ENCODE measurements at regions not wholly inside any gene's neighbourhood (a gene's known extent, or its start where the extent isn't known, plus 50 kb on each side); places are given as distances from the start of the nearest gene placed in this dataset.

- Histone ChIP-seq H3K4me1 (ENCODE audit: control insufficient read depth, extremely low read depth, insufficient read depth, low read length) (peaks cover 6% of the 10 kb centered on the region), H3K36me3 (ENCODE audit: control insufficient read depth, insufficient read depth, low read length) (no peaks in the 10 kb centered on the region), H3K27me3 (ENCODE audit: control insufficient read depth, insufficient read depth, low read length) (peaks cover 5% of the 10 kb centered on the region), H4K20me1 (ENCODE audit: control insufficient read depth, extremely low read depth, insufficient read depth, low read length) (no peaks in the 10 kb centered on the region), H3K4me3 (replicated peaks in 1 of 4; ENCODE audit: control extremely low read depth in 1 of 4, insufficient read depth in 1 of 4, low read depth in 3 of 4, low read length in 4 of 4) (no peak overlapping the region), H3K9me3 (ENCODE audit: control insufficient read depth, insufficient read depth, low read depth, low read length) (no peaks in the 10 kb centered on the region), H3K27ac (ENCODE audit: insufficient read depth, low read length) (no peak overlapping the region), H3K4me2 (ENCODE audit: extremely low read depth, insufficient read depth, low read length) (no peak overlapping the region), H2AFZ (ENCODE audit: low read length) (no peak overlapping the region), H3K9ac (ENCODE audit: insufficient read depth, low read length) (no peak overlapping the region), H3K79me2 (ENCODE audit: control insufficient read depth, insufficient read depth, low read length) (no peaks in the 10 kb centered on the region)
- no peak for TF ChIP-seq EZH2 (IDR thresholded peaks at IDR 0.05; ENCODE audit: low read length, missing control alignments)
- no peak for TF ChIP-seq CTCF (conservative IDR thresholded peaks at IDR 0.05 in 1 of 2, IDR thresholded peaks at IDR 0.05 in 1 of 2; ENCODE audit: low read depth in 1 of 2, low read length in 2 of 2)
- DNase-seq (ENCODE audit: low read depth in 2 of 2), result no peak
These were observed 136.0 kb downstream of the DDX1 start for GRCh38 chr2:15727396-15728244.

- Histone ChIP-seq H3K4me3 (replicated peaks in 1 of 4; ENCODE audit: control extremely low read depth in 1 of 4, insufficient read depth in 1 of 4, low read depth in 3 of 4, low read length in 4 of 4) (no peak overlapping the region), H3K4me1 (ENCODE audit: control insufficient read depth, extremely low read depth, insufficient read depth, low read length) (peaks cover 6% of the 10 kb centered on the region), H3K9ac (ENCODE audit: insufficient read depth, low read length) (no peak overlapping the region), H3K27ac (ENCODE audit: insufficient read depth, low read length) (no peak overlapping the region), H2AFZ (ENCODE audit: low read length) (no peak overlapping the region), H3K36me3 (ENCODE audit: control insufficient read depth, insufficient read depth, low read length) (no peaks in the 10 kb centered on the region), H3K27me3 (ENCODE audit: control insufficient read depth, insufficient read depth, low read length) (peaks cover 5% of the 10 kb centered on the region), H3K4me2 (ENCODE audit: extremely low read depth, insufficient read depth, low read length) (no peak overlapping the region), H3K79me2 (ENCODE audit: control insufficient read depth, insufficient read depth, low read length) (no peaks in the 10 kb centered on the region), H4K20me1 (ENCODE audit: control insufficient read depth, extremely low read depth, insufficient read depth, low read length) (no peaks in the 10 kb centered on the region), H3K9me3 (ENCODE audit: control insufficient read depth, insufficient read depth, low read depth, low read length) (no peaks in the 10 kb centered on the region)
- DNase-seq (ENCODE audit: low read depth in 2 of 2), result no peak
- TF ChIP-seq EZH2 (IDR thresholded peaks at IDR 0.05; ENCODE audit: low read length, missing control alignments), result no peak
- TF ChIP-seq CTCF (conservative IDR thresholded peaks at IDR 0.05 in 1 of 2, IDR thresholded peaks at IDR 0.05 in 1 of 2; ENCODE audit: low read depth in 1 of 2, low read length in 2 of 2), result no peak
These were observed 136.7 kb downstream of the DDX1 start for GRCh38 chr2:15728245-15728938.

GRCh38 chr2:15729001-15729400, 137.3 kb downstream of the DDX1 start:
- no peak overlapping the region for H3K4me3 ChIP-seq (replicated peaks in 1 of 4; ENCODE audit: control extremely low read depth in 1 of 4, insufficient read depth in 1 of 4, low read depth in 3 of 4, low read length in 4 of 4)
- no peak for DNase-seq (ENCODE audit: low read depth in 2 of 2)
- H3K27ac ChIP-seq (ENCODE audit: insufficient read depth, low read length), result no peak overlapping the region
- no peaks in the 10 kb centered on the region for H3K79me2 ChIP-seq (ENCODE audit: control insufficient read depth, insufficient read depth, low read length)
- H3K4me2 ChIP-seq (ENCODE audit: extremely low read depth, insufficient read depth, low read length), result no peak overlapping the region
- H3K9me3 ChIP-seq (ENCODE audit: control insufficient read depth, insufficient read depth, low read depth, low read length), result no peaks in the 10 kb centered on the region
- no peak overlapping the region for H2AFZ ChIP-seq (ENCODE audit: low read length)
- H3K9ac ChIP-seq (ENCODE audit: insufficient read depth, low read length), result no peak overlapping the region
- H3K27me3 ChIP-seq (ENCODE audit: control insufficient read depth, insufficient read depth, low read length), result peaks cover 5% of the 10 kb centered on the region
- TF ChIP-seq CTCF (conservative IDR thresholded peaks at IDR 0.05 in 1 of 2, IDR thresholded peaks at IDR 0.05 in 1 of 2; ENCODE audit: low read depth in 1 of 2, low read length in 2 of 2) (no peak), EZH2 (IDR thresholded peaks at IDR 0.05; ENCODE audit: low read length, missing control alignments) (no peak)
- H3K36me3 ChIP-seq (ENCODE audit: control insufficient read depth, insufficient read depth, low read length), result no peaks in the 10 kb centered on the region
- peaks cover 6% of the 10 kb centered on the region for H3K4me1 ChIP-seq (ENCODE audit: control insufficient read depth, extremely low read depth, insufficient read depth, low read length)
- no peaks in the 10 kb centered on the region for H4K20me1 ChIP-seq (ENCODE audit: control insufficient read depth, extremely low read depth, insufficient read depth, low read length)
